ENCODE measurements at regions not wholly inside any gene's neighbourhood (a gene's known extent, or its start where the extent isn't known, plus 50 kb on each side); places are given as distances from the start of the nearest gene placed in this dataset.

DNA sequence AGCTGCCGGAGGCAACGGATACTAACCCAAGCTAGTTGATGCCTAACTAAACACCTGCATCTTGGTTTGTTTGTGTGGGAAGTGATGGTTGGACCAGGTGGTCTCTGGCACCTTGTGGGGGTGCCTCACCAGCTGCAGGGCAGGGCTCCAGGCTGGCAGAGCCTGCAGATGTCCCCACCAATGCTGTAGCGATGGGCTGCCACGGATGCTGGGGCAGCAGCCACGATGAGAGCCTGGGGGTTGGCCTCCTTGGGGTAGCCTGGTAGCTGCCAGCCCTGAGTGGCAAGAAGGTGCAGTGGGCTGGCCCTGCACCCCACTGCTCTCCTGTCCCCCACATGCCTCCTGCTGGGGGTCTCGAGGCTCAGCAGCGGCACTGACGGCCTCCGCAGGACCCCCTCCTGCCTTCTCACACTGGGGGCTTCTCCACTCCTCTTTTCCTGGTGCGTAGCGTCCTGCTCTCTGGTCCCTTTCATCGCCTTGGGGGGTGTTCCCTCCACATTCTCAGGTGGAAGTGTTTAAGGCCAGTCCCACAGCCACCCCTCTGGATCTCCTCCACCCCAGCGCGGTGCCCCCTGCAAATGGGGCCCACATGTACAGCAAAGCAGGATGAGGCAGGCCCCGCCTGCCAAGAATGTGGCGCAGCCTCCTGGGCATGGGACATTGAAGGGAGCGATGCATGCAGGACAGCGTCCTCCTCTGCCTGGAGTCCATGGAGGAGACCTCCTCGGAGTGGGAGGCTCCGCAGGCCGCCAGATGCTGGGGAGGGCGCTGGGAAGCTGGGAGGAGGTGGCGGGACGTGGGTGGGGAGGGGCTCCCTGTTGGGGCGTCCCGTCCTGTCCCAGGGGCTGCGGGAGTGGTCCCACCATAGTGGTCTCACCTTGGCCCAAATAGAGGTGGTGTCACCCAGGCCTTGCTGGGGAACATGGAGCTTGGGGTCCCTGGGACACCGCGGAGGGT lies 173.1 kb downstream of the ASB1 start:
- no peaks in the 10 kb centered on the region; the same call in 1 of the 2 replicates for H3K27me3 ChIP-seq (replicated peaks; ENCODE audit: control insufficient read depth, insufficient read depth, low read length)
- no peak for DNase-seq (ENCODE audit: extremely low read depth, insufficient read length)
- H3K36me3 ChIP-seq (ENCODE audit: control insufficient read depth, insufficient read depth, low read length), result no peaks in the 10 kb centered on the region
- no peak overlapping the region for H3K4me3 ChIP-seq (replicated peaks; ENCODE audit: low read depth, low read length)
- TF ChIP-seq, protein P1, sequence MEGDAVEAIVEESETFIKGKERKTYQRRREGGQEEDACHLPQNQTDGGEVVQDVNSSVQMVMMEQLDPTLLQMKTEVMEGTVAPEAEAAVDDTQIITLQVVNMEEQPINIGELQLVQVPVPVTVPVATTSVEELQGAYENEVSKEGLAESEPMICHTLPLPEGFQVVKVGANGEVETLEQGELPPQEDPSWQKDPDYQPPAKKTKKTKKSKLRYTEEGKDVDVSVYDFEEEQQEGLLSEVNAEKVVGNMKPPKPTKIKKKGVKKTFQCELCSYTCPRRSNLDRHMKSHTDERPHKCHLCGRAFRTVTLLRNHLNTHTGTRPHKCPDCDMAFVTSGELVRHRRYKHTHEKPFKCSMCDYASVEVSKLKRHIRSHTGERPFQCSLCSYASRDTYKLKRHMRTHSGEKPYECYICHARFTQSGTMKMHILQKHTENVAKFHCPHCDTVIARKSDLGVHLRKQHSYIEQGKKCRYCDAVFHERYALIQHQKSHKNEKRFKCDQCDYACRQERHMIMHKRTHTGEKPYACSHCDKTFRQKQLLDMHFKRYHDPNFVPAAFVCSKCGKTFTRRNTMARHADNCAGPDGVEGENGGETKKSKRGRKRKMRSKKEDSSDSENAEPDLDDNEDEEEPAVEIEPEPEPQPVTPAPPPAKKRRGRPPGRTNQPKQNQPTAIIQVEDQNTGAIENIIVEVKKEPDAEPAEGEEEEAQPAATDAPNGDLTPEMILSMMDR (IDR thresholded peaks at IDR 0.05; ENCODE audit: insufficient read depth, low read length, poor library complexity, severe bottlenecking), result no peak

DNA sequence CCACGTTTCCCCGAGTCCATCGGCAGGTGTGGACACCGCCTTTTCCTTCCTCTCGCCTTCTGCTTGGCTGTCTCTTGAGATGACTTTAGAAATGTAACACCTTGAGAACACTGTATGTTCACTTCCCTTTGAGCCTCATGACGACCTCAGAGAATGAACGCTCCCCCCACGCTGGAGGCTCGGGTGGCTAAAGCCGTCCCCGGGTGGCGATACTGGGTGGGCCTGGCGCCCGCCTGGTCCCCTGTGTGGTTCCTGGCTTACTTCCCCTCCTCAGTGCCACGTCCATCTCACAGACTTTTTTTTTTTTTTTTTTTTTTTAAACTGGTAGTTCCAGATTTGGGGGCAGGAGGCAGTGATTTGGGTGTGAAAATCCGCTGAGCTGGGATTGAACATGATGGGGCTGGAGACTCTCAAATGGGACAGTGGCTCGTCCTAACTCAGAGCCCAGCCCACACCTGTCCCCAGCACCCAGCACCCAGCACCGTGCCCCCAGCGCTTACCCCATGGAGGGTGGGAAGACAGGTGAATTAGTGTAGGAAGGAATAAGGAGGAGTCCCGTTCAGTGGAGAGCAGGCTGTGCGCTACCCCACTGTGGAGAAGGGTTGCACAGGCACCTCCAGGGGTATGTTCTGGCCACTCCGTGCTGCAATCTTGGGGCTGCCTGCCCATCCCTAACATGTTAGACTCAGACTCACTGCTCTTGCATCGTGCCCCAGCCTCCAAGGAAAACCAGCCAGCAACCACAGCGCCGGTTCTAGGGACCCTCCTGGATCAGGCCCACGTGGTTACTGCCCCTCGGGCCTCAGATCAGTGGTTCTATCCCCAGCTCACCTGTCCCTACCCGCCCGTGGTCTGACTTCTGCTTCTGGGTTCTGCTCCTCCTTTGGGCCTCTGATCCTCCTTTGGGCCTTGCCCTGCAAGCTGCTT lies 174.0 kb downstream of the ASB1 start:
- no peak overlapping the region for H3K4me3 ChIP-seq (replicated peaks; ENCODE audit: low read depth, low read length)
- TF ChIP-seq, protein P1 (IDR thresholded peaks at IDR 0.05; ENCODE audit: insufficient read depth, low read length, poor library complexity, severe bottlenecking), result no peak
- no peak for DNase-seq (ENCODE audit: extremely low read depth, insufficient read length)

DNA sequence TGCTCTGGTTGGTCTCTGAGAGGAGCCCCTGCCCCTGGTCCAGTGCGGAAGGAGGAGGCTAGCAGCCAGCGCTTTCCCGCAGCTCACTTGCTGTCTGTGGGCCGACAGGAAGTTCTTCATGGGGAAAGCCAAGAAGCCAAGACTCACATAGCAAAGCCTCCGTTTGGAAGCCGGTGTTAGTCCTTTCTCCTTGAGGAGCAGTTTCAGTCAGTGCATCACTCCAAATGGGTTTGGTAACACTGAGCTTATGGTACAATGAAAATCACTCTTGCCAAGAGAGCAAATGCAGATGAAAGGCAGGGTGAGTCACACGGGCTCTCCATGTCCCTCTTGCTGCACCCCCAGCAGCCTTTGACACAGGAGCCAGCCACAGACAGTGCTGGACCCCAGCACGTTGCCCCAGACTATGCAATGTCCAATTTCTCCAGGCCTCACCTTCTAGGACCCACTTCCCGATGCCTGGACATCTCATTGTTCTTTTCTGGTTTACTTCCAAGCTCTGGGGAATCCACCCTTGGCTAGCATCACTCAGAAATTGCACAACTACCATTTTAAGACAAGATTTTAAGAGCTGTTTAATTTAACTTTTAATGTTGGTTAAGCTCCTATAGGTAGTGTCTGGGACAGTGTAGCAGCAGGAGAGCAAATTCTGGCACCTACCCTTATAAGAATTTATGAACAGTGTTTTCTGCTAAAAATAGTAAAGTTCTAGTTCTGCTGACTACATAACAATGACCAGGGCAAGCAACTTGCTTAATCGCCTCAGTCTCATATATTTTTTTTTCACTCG lies 174.9 kb downstream of the ASB1 start:
- no peaks in the 10 kb centered on the region for H3K36me3 ChIP-seq (ENCODE audit: control insufficient read depth, insufficient read depth, low read length)
- TF ChIP-seq, protein P1 (IDR thresholded peaks at IDR 0.05; ENCODE audit: insufficient read depth, low read length, poor library complexity, severe bottlenecking), result no peak
- H3K27me3 ChIP-seq (replicated peaks; ENCODE audit: control insufficient read depth, insufficient read depth, low read length), result no peaks in the 10 kb centered on the region; the same call in 1 of the 2 replicates
- no peak for DNase-seq (ENCODE audit: extremely low read depth, insufficient read length)
- no peak overlapping the region for H3K4me3 ChIP-seq (replicated peaks; ENCODE audit: low read depth, low read length)

More for the DNA sequence above, 174.0 kb downstream of the ASB1 start:
- H3K27me3 ChIP-seq (replicated peaks; ENCODE audit: control insufficient read depth, insufficient read depth, low read length), result no peaks in the 10 kb centered on the region; the same call in 1 of the 2 replicates
- no peaks in the 10 kb centered on the region for H3K36me3 ChIP-seq (ENCODE audit: control insufficient read depth, insufficient read depth, low read length)

DNA sequence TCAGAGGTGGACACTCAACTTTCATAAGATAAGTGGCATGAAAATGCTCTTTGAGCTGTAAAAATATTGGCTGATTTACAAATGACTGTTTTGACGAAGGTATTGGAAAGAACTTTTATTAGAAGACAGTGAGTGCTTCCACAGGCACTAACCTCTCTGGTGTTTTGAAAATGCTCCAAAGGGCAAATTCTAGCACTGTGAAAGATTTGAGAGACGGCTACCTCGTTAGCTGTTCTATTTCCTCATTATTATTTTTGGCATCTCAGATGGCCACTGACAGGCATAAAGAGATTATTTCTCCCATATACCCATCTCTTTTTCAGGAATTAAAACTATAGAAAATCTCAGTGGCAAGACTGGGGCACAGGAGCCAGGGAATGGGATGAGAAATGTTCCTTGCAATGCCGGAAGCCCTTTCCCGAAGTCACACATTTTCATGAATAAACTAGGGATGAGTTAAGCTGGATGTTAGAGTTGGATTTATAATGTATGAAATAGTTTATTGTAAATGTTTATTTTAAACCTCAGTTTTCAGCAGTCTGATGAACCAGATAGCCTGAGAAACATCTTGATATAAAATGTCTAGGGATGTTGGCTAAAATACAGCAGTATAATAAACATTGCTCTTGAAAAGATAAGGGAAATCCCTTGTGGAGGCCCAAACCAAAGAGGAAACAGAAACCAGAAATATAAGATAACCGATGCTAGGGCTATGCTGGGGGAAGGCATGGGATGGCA lies 175.7 kb downstream of the ASB1 start:
- Histone ChIP-seq H3K4me3 (replicated peaks; ENCODE audit: low read depth, low read length) (no peak overlapping the region), H3K36me3 (ENCODE audit: control insufficient read depth, insufficient read depth, low read length) (no peaks in the 10 kb centered on the region), H3K27me3 (replicated peaks; ENCODE audit: control insufficient read depth, insufficient read depth, low read length) (no peaks in the 10 kb centered on the region; the same call in 1 of the 2 replicates)
- TF ChIP-seq, protein P1 (IDR thresholded peaks at IDR 0.05; ENCODE audit: insufficient read depth, low read length, poor library complexity, severe bottlenecking), result no peak
- no peak for DNase-seq (ENCODE audit: extremely low read depth, insufficient read length)

All from GM06990 (cell line).